ENCODE measurements at regions not wholly inside any gene's neighbourhood (a gene's known extent, or its start where the extent isn't known, plus 50 kb on each side); places are given as distances from the start of the nearest gene placed in this dataset.

- TF ChIP-seq EP300 (IDR thresholded peaks at IDR 0.05) (no peak), CTCF (IDR thresholded peaks at IDR 0.05) (no peak), POLR2A (IDR thresholded peaks at IDR 0.05) (no peak)
Measured at GRCh38 chr12:24023081-24023480, 73.6 kb upstream of the SOX5 start.
